ENCODE measurements at regions not wholly inside any gene's neighbourhood (a gene's known extent, or its start where the extent isn't known, plus 50 kb on each side); places are given as distances from the start of the nearest gene placed in this dataset.
"Not testable (repeated sequence)": the region's sequence is repeated elsewhere in the genome, so short reads cannot be mapped to it uniquely, and the experiment has no call there.

DNA sequence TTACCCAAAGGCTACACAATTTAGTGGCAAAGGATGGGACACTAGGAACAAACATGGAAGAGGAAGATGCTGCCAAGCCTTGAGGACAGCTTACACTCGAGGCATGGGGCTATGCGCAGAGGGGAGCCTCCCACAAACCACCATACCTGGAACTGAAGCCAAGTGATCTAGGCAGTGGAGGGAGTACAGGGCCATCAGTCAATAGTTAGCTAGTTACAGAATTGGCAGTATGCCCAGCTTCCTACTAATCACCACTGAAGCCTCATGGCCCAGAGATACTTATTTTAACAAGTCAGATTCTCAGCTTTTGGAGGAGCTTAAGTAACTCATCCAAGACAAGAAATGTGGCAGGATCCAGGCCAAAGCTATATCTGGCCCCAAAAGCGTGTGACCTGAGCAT, 226.6 kb upstream of the MOCS1 start:
- DNase-seq: no peak
- Mint-ChIP-seq H3K9me3 (ENCODE audit: insufficient read depth) (no peaks in the 10 kb centered on the region), H3K27ac (no peak overlapping the region), H3K36me3 (ENCODE audit: low read depth) (no peaks in the 10 kb centered on the region), H3K27me3 (ENCODE audit: low read depth) (no peaks in the 10 kb centered on the region), H3K4me1 (ENCODE audit: low read depth) (no peaks in the 10 kb centered on the region), H3K4me3 (no peak overlapping the region)
- ChIA-PET POLR2A (no interaction called here), CTCF (no interaction called here)
- ATAC-seq: no peak

DNA sequence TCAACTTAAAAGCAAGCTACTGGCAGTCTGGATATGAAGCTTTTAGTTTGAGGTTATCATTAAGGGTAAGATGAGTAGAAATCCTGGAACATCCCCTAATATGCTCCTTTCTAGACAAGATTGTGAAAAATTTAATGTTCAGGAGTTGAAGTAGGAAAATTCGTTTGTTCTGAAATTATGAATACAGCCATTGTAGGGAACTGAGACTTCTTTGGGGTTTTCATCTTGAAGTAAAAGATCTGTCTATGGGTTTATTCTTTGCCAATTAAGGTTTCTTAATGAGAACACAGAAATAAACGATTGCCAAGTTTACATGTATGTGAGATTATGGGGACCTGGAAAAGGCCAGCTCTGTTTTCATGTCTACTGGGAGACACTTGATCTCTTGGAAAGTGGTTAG, 225.6 kb upstream of the MOCS1 start:
- Mint-ChIP-seq H3K27ac (no peak overlapping the region), H3K4me1 (ENCODE audit: low read depth) (no peaks in the 10 kb centered on the region), H3K27me3 (ENCODE audit: low read depth) (no peaks in the 10 kb centered on the region), H3K36me3 (ENCODE audit: low read depth) (no peaks in the 10 kb centered on the region), H3K9me3 (ENCODE audit: insufficient read depth) (no peaks in the 10 kb centered on the region), H3K4me3 (no peak overlapping the region)
- ATAC-seq (no peak), DNase-seq (no peak)
- POLR2A ChIA-PET: no interaction called here
- CTCF ChIA-PET: no interaction called here

DNA sequence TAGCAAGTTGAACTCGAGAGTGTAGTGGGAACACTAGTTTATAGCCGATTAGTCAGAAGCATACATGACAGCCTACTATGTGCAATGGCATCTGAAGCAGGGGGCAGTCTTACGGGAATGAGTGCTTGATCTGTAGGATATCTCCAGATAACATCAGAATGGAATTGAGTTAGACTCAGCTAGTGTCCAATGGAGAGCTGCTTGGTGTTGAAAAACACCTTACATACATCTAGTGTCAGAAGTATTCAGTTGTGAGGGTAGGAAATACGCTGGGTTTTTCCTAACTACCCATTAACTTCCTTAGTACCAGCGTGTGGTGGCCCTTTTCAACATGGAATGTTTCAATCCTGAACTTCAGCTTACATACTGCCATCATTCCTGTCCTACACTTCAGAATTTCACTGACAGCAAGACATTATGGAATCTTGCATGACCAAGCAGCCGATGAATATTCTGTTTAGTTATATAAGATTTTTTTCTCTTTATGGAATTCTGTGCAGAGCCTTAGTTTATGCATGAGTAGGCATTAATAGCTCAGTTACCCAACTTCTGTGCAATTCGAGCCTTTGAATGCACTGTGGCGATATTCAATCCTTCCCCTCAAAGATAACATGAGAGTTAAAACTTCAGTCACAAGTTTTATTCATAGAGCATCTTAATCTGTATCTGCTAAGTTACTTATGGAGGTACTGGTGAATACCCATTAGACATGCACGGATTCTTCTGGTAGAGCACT, 218.6 kb upstream of the MOCS1 start:
- DNase-seq (no peak), ATAC-seq (no peak)
- no peaks in the 10 kb centered on the region for H3K36me3 Mint-ChIP-seq (ENCODE audit: low read depth)
- H3K4me3 Mint-ChIP-seq: no peak overlapping the region
- no peaks in the 10 kb centered on the region for H3K27me3 Mint-ChIP-seq (ENCODE audit: low read depth)
- ChIA-PET POLR2A (no interaction called here), CTCF (interaction anchor here (0.7 kb wide), 1 partner anchor 25 kb away, joined by 3 read pairs; no protein-coding TSS in a partner anchor)
- no peak overlapping the region for H3K27ac Mint-ChIP-seq
- no peaks in the 10 kb centered on the region for H3K4me1 Mint-ChIP-seq (ENCODE audit: low read depth)
- H3K9me3 Mint-ChIP-seq (ENCODE audit: insufficient read depth): no peaks in the 10 kb centered on the region

DNA sequence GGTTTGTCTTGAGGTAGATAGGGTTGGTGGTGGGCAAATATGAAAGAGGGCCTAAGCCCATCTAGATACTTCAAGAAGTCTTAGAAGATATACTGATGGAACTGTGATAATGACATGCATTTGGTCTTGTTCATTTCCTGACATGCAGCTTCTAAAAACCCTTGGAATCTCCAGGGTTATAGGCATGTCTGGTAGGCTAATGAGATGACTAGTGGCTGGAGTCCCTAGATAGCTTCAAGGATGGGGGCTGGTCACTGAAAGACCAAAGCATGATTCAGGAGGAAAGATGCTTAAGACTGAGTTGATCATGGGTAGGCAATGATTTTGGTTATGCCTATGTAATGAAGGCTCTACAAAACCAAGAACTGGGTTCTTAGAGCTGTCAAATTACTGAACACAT, 217.9 kb upstream of the MOCS1 start:
- no peaks in the 10 kb centered on the region for H3K9me3 Mint-ChIP-seq (ENCODE audit: insufficient read depth)
- ATAC-seq: no peak
- CTCF ChIA-PET: no interaction called here

DNA sequence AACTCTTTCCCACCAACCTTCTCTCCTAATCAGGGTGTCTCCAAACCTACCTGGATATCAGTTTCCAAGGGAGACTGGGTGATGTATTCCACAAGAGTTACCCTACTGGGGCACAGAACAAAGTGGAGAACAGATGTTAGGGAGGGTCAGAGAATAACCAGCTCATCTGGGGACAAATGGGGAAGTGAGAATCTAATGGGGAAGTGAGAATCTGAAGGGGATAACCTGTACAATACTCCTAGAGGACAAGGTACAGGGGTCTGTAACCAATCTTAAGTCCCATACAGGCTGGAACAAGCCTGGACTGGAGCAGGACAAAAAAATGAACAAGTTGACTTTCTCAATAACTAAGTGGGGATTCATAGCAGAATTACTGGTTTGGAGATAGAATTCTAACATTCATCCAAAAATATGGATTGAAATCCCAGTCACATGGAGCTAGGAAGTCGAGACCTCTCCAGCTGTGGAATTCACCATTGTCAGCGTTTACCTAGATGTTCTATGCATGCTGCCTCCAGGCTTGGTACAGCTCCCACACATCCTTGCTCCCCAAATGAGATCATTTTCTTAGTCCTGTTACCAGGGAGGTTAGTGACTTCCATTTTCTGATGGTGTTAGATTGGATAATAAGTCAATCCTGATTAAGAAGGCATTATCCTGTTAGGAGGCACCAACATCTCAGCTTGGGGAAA, 214.8 kb upstream of the MOCS1 start:
- DNase-seq (no peak), ATAC-seq (no peak)
- no peaks in the 10 kb centered on the region for H3K9me3 Mint-ChIP-seq (ENCODE audit: insufficient read depth)
- ChIA-PET CTCF (no interaction called here), POLR2A (no interaction called here)
- H3K36me3 Mint-ChIP-seq (ENCODE audit: low read depth): no peaks in the 10 kb centered on the region
- H3K27me3 Mint-ChIP-seq (ENCODE audit: low read depth): no peaks in the 10 kb centered on the region
- no peak overlapping the region for H3K4me3 Mint-ChIP-seq
- no peaks in the 10 kb centered on the region for H3K4me1 Mint-ChIP-seq (ENCODE audit: low read depth)
- H3K27ac Mint-ChIP-seq: no peak overlapping the region

More for the DNA sequence above, 217.9 kb upstream of the MOCS1 start:
- no peaks in the 10 kb centered on the region for H3K27me3 Mint-ChIP-seq (ENCODE audit: low read depth)
- no peaks in the 10 kb centered on the region for H3K4me1 Mint-ChIP-seq (ENCODE audit: low read depth)
- no peaks in the 10 kb centered on the region for H3K36me3 Mint-ChIP-seq (ENCODE audit: low read depth)
- no peak for DNase-seq
- no peak overlapping the region for H3K4me3 Mint-ChIP-seq
- H3K27ac Mint-ChIP-seq: no peak overlapping the region
- POLR2A ChIA-PET: no interaction called here

DNA sequence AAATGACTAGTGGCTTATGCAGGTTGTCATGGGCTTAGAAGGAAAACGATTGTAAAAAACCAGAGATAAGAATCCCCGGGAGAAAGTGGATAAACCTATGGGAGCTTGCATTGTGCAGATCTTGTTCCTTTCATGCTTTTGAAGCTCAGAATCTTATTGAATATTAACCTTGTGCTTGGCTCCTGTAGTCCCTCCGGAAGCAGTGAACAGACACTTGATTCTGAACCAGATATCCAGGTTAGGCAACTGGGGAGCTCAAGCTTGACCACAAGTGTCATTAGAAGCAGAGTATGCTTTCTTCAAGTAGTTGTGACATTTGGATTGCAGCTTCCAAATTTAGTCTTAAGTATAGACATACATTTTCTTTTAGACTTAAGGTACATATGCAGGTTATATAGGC, 212.6 kb upstream of the MOCS1 start:
- no peak overlapping the region for H3K4me3 Mint-ChIP-seq
- no peaks in the 10 kb centered on the region for H3K4me1 Mint-ChIP-seq (ENCODE audit: low read depth)
- no peaks in the 10 kb centered on the region for H3K36me3 Mint-ChIP-seq (ENCODE audit: low read depth)
- no peak overlapping the region for H3K27ac Mint-ChIP-seq
- no peaks in the 10 kb centered on the region for H3K27me3 Mint-ChIP-seq (ENCODE audit: low read depth)
- no peaks in the 10 kb centered on the region for H3K9me3 Mint-ChIP-seq (ENCODE audit: insufficient read depth)
- DNase-seq (no peak), ATAC-seq (no peak)
- ChIA-PET CTCF (no interaction called here), POLR2A (no interaction called here)

DNA sequence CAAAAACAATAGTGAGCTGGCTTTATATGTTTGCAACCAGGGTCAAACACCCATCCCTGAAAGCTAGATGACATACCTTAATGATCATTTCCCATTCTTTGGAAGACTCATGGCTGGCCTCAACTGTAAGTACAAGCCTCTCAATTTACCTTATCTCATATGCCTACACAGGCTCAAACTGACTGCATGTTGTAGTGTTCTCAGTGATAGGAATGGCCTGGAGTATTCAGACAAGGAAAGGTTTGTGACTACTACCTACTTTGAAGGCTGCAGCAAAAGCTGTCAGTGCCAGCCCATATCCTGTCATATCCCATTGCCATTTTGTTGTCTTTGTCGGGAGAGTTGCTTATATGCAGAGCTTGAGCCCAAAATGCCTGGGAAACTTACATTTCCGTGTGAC, 205.2 kb upstream of the MOCS1 start:
- Mint-ChIP-seq H3K27ac (no peak overlapping the region), H3K4me3 (no peak overlapping the region), H3K36me3 (ENCODE audit: low read depth) (no peaks in the 10 kb centered on the region), H3K4me1 (ENCODE audit: low read depth) (no peaks in the 10 kb centered on the region), H3K9me3 (ENCODE audit: insufficient read depth) (no peaks in the 10 kb centered on the region), H3K27me3 (ENCODE audit: low read depth) (no peaks in the 10 kb centered on the region)
- POLR2A ChIA-PET: no interaction called here
- no peak for DNase-seq
- no peak for ATAC-seq
- CTCF ChIA-PET: no interaction called here

DNA sequence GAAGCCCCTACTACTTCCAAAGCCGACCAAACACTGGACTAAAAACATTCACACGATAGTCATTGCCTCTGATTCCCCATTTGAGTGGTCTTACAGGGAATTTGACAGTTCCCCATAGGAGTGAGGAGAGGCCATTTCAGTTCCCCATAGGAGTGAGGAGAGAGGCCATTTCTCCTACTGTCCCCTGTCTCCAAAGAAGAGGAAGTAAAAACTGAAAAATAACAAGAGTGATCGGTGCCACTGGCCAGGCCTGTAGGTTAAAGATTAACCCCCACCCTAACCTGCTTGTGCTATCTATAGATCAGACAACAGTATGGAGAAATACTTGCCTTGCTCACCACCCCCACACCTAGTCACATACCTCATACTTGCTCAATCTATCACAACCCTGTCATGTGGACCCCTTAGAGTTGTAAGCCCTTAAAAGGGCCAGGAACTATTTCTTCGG, 204.0 kb upstream of the MOCS1 start:
- ChIA-PET CTCF (no interaction called here), POLR2A (no interaction called here)
- Mint-ChIP-seq H3K27me3 (ENCODE audit: low read depth) (no peaks in the 10 kb centered on the region), H3K9me3 (ENCODE audit: insufficient read depth) (no peaks in the 10 kb centered on the region), H3K4me3 (no peak overlapping the region), H3K36me3 (ENCODE audit: low read depth) (no peaks in the 10 kb centered on the region), H3K4me1 (ENCODE audit: low read depth) (no peaks in the 10 kb centered on the region), H3K27ac (no peak overlapping the region)
- ATAC-seq (no peak), DNase-seq (no peak)

DNA sequence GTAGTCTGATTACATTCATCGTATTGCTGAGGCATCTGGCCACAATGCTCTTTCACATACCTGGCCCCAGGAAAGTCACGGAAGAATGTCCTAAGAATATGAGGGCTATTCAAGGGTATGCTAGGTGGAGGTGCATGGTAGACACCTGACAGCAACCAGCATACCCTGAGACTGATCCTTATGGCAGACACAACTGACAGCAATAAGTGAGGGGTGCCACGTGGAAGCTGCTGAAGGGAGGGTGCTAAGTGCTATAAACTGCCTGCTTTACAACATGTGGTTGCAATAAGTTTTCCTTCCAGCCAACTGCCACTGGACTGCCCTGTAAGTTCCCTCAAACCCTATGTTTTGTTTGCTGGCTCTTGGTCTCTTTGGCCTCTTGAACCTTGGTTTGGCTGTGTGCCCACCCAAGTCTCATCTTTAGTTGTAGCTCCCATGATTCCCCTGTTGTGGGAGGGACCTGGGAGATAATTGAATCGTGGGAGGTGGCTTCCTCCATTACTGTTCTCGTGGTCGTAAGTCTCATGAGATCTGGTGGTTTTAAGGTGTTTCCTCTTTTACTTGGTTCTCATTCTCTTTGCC, 201.3 kb upstream of the MOCS1 start:
- no peak overlapping the region for H3K4me3 Mint-ChIP-seq
- DNase-seq: no peak
- H3K9me3 Mint-ChIP-seq (ENCODE audit: insufficient read depth): no peaks in the 10 kb centered on the region
- no peaks in the 10 kb centered on the region for H3K4me1 Mint-ChIP-seq (ENCODE audit: low read depth)
- H3K27ac Mint-ChIP-seq: no peak overlapping the region
- CTCF ChIA-PET: no interaction called here
- H3K36me3 Mint-ChIP-seq (ENCODE audit: low read depth): no peaks in the 10 kb centered on the region
- ATAC-seq: no peak
- POLR2A ChIA-PET: no interaction called here
- H3K27me3 Mint-ChIP-seq (ENCODE audit: low read depth): no peaks in the 10 kb centered on the region

DNA sequence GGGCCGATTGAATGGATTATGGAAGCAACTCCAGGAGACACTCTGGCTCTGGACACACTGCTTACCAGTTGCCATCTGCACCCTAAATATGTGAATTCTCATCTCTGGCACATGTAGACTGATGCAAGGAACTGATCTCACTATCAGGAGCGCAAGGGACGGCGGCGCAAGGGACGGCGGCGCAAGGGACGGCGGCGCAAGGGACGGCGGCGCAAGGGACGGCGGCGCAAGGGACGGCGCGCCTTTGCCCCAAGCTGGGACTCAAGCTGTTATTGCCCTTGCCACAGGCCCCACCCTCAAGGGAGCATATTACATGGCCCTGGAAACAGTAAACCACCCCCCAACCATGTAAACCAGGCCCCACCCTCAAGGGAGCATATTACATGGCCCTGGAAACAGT, 199.7 kb upstream of the MOCS1 start:
- H3K27me3 Mint-ChIP-seq (ENCODE audit: low read depth); CTCF ChIA-PET; DNase-seq; POLR2A ChIA-PET; ATAC-seq; H3K9me3 Mint-ChIP-seq (ENCODE audit: insufficient read depth); H3K36me3 Mint-ChIP-seq (ENCODE audit: low read depth); H3K4me3 Mint-ChIP-seq; H3K27ac Mint-ChIP-seq; H3K4me1 Mint-ChIP-seq (ENCODE audit: low read depth): not testable (repeated sequence)

DNA sequence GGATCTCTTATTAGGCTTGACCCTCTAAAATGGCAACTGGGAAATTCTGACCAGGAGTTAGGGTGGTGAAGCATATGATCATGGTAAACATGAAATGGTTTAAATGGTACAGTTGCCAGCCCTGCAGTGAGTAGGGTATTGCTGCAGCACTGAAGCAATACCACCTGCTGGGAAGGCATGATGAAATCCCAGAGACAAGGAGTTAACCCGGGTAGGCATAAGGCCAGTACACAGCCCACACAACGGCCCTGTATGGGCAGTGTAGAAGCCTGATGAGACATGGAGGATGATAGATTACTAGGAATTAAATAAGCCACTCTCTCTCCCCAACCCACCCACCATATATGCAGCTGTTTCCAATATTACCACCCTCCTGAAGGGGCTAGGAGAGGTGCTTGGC, 197.4 kb upstream of the MOCS1 start:
- no peak for DNase-seq
- no peaks in the 10 kb centered on the region for H3K36me3 Mint-ChIP-seq (ENCODE audit: low read depth)
- CTCF ChIA-PET: no interaction called here
- H3K27ac Mint-ChIP-seq: no peak overlapping the region
- H3K9me3 Mint-ChIP-seq (ENCODE audit: insufficient read depth): peaks cover 3% of the 10 kb centered on the region
- no peaks in the 10 kb centered on the region for H3K4me1 Mint-ChIP-seq (ENCODE audit: low read depth)
- ATAC-seq: no peak
- no peaks in the 10 kb centered on the region for H3K27me3 Mint-ChIP-seq (ENCODE audit: low read depth)
- H3K4me3 Mint-ChIP-seq: no peak overlapping the region
- POLR2A ChIA-PET: no interaction called here

DNA sequence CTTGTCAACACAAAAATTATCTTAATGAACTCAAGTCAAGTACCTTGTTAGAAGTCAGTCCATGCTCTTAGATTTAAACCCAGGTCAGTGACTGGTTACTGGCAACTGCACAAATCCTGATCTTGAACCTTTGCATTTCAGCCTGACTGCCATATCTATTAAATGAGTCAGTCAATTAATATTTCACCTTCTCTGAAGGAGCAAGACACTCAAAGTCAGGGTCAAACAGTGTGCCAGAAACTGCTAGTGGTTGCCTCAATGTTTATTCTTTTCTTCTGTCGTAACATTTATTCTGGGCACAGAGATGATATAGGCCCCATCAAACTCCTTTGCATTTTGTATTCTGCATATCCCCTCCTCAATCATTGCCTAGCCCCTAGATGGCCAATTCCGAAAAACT, 193.9 kb upstream of the MOCS1 start:
- DNase-seq: no peak
- ATAC-seq: no peak
- H3K36me3 Mint-ChIP-seq (ENCODE audit: low read depth): no peaks in the 10 kb centered on the region
- ChIA-PET CTCF (no interaction called here), POLR2A (no interaction called here)
- H3K4me3 Mint-ChIP-seq: no peak overlapping the region
- H3K4me1 Mint-ChIP-seq (ENCODE audit: low read depth): no peaks in the 10 kb centered on the region
- H3K27ac Mint-ChIP-seq: no peak overlapping the region
- no peaks in the 10 kb centered on the region for H3K27me3 Mint-ChIP-seq (ENCODE audit: low read depth)
- H3K9me3 Mint-ChIP-seq (ENCODE audit: insufficient read depth): peaks cover 3% of the 10 kb centered on the region
